DMS79 treated with DMSO at 0.1 percent for 48 hours (cell line): ENCODE measurements at regions not wholly inside any gene's neighbourhood (a gene's known extent, or its start where the extent isn't known, plus 50 kb on each side); places are given as distances from the start of the nearest gene placed in this dataset.
"Not testable (repeated sequence)": the region's sequence is repeated elsewhere in the genome, so short reads cannot be mapped to it uniquely, and the experiment has no call there.

Experiments
- DNase-seq: peaks from one replicate; lab custom pipeline; 2025; lab: John Stamatoyannopoulos, UW

DNA sequence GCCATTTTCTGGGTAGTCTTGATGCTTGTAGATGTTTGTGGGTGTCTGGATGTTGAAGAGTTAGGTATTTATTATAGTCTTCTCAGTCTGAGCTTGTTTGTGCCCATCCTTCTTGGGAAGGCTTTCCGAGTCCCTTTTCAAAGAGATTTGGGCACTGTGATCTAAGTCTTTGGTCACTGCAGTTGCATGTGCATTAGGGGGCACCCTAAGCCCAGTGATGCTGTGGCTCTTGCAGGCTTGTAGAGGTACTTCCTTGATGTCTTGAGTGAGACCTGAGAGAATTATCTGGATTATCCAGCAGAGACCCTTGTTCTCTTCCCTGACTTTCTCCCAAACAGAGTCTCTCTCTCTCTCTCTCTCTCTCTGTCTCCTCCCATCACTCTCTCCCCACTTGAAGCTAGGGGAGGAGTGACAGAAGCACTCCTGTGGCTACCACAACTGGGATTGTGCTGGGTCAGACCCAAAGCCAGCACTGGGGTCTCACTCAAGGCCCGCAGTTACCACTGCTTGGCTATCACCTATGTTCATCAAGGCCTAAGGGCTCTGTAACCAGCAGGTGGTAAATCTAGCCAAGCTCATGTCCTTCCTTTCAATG is 68.5 kb downstream of the TMCO5A start:
- no peak for DNase-seq

DNA sequence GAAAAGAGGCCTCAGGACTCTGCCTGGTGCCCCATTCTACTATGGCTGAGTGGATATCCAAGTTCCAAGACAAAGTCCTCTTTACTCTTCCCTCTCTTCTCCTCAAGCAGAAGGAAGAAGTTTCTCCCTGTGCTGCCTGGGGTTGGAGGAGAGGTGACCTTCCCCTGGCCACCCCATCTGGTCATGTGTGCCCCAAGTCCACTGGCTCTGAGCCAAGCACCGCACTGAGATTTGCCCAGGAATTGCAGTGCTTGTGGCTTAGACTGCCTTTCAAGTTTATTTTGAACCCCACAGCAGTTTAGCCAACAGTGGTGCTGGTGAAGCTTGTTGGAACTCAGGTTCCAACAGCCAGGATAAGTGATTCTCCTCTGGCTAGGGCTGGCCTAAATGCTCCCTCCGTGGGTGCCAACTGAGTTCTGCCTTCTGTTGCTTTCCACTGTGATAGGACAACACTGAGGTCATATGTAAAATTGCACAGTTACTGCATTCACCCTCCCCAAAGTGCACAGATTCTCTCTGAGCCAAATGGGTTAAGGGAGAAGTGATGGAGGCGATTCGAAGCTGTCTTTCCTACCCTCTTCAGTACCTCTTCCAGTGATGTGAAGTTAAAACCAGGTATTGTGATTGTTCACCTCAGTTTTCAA is 69.9 kb downstream of the TMCO5A start:
- no peak for DNase-seq

DNA sequence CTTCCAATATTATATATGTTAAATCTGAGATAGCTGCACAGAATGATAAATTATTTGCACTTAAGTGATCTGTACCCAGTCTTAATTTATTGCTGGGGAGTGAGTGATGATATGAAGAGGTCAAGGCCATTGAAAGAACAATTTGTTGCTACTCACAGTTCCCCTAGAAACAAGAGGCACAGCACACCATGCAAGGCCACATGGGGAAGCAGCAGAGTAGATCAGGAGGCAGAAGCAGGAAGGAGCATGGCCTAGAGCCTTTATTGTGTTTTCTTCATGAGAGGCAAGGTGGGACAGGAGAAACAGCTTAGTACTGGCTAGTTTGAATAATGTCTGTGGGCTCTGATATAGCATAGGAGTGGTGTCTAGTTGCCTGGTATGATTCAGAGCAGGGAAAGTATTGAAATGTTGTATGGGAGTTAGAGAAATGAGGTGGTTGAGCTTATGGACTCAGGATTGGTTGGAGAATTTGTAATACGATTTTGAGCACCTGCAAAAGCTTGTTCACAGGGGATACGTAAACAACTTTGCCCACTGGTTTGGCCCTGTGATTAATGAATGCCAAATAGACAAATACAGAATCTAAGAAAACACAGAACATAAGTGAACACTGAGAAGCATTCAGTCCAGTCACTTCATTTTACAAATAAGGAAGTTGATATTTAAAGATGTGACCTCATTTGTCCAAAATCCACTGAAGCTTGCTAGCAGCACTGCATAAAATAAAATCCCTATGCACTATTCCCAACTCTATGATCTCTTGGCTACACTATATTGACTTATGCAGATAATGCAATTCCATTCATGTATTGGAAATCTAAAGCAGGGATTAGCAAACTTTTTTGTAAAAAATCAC is 71.7 kb downstream of the TMCO5A start:
- DNase-seq, result no peak

DNA sequence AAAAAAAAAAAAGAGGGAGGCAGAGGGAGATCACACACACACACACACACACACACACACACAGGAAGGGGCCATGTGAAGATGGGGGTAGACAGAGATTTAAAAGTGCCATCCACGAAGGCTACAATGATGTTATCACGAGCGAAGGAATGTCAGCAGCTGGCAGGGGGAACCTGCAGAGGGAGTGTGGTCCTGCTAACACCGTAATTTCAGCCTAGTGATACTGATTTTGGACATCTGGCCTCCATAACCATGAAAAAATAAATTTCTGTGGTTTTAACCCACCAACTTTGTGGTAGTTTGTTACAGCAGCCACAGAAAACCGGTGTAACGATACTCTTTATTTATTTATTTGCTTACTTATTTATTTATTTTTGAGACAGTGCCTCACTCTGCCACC is 76.0 kb downstream of the TMCO5A start:
- DNase-seq, result no peak

DNA sequence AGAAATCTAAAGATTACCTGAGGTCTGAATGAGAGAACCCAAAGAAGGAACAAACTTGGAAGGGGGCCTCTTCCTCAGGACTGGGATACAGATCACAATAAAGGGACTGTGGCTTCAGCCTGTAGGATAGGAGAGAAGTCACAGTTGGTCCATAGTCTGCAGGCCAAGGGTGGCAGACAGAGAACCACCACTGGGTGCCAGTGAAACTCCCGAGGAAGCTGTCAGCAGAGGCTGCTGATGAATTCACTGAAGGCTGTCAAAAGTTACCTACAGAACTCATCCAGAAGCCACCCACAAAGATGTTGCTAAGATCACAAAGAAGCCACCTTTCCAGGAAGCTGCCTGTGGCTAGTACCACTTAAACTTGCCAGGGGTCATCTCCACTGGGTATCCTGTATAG is 78.5 kb downstream of the TMCO5A start:
- no peak for DNase-seq

DNA sequence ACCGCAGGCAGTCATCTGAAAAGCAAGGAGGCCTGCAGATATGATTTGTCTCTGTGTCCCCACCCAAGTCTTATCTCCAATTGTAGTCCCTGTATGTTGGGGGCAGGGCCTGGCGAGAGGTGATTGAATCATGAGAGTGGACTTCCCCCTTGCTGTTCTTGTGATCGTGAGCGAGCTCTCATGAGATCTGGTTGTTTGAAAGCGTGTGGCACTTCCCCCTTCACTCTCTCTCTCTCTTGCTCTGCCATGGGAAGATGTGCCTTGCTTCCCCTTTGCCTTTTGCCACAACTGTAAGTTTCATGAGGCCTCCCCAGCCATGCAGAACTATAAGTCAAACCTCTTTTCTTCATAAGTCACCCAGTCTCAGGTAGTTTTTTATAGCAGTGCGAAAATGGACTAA is 83.3 kb downstream of the TMCO5A start:
- DNase-seq, result no peak

DNA sequence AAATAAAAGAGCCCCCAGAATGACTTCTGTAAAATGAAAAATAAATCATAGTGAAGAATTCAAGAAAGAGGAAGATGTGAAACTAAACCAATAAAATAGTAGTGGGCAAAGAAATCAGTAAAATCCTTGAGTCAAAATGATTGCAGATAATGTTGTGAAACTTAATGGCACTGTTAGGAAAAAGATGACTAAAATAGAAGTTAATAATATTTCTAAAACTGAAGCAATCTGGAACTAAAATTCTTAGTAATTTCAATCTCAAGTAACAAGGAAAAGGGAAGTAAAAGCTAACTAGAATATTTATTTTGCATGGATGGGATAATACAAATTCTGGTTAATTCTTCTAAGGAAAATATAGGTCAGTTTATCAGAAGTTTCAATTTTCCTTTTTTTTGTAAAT is 84.6 kb downstream of the TMCO5A start:
- DNase-seq, result no peak

DNA sequence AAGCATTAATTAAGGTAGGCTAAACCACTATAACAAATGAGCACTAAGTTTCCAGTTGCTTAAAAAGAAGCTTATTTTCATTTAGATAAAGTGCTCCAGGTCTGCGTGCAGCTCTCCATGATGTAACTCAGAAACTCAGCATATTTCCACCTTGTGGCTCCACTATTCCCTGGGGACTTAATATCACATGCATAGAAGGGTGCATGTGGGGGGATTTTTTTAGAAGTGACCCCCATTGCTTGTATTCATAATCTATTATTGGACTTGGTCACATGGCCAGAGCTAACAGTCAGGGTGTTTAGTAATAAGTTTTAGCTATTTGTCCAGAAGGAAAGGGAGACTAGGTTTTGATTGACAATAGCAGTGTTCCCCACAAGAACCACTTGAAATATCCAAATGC is 86.8 kb downstream of the TMCO5A start:
- no peak for DNase-seq

DNA sequence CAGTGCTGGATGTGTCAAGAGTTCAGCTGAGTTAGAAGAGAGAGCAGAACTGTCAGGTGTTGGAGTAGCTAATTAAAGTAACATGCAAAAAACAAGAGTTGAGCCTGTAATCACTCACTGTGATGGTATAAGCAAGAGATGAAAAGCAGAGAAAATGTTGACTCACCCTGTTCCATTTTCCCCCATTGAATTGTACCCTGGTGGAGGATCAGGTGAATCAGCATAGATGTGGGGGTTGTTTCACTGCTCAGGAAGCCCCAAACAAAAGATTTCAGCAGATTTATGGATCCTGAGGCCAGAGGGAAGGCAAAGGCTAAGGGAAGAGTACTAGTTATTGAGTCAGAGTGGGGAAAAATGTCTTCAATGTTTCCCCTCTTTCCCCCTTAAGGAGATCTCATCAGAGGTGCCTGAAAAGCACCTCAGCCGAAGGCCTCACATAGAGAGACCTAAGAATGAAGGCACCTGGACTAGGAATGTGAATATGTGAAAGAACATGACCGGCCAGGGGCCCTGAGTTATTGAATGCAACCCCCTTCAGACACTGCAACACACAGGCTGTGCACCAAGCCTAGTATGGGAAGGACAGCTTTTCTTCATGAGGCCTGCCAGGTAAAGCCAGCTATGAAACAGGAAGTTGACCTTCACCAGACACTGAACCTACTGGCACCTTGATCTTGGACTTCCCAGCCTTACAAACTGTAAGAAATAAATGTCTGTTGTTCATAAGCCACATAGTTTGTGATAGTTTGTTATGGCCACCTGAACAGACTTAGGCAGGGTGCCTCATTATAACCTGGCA is 90.1 kb downstream of the TMCO5A start:
- no peak for DNase-seq

DNA sequence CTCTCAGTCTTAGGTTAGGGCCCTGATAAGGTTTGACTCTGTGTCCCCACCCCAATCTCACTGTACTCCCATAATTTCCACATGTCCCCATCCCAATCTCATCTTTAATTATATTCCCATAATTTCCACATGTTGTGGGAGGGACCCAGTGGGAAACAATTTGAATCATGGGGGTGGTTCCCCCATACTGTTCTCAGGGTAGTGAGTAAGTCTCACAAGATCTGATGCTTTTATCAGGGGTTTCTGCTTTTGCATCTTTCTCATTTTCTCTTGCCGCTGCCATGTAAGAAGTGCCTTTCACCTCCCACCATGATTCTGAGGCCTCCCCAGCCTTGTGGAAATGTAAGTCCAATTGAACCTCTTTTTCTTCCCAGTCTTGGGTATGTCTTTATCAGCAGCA is 91.2 kb downstream of the TMCO5A start:
- DNase-seq, result not testable (repeated sequence)

DNA sequence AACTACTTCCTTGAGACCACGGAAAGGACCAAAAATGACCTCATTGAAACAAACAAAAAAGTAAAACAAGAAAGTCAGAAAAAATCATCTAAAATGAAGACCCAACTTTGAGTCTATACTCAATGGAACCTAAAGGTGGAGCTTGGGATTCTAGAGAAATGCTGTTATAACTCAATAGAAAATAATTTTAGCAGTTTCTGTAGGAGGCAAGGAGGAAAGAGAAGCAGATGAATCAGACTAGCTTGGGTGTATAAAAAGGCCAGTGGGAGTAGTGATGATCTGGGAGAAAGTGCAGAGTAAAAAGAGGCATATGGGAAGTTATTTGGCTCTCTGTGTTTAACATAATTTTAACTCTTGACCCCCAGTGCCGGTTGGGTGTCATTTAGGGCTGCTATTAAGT is 94.4 kb downstream of the TMCO5A start:
- no peak for DNase-seq

DNA sequence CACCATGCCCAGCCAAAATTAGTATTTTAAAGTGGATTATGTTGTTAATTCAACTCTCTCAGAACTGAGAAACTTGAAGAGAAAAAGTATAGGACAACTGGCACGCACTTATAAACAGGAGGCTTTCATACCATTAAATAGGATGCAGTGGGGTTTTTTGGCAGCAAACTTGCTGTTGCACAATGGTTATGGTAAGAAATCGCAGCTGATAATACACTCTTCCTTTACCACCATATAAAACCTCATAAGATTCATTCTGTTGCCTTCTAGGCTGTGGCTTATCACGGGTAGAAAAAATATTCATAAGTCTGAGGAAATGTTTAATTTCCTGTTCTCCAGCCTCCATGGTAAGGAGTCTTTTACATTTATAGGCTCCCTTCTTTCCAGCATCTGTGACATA is 95.3 kb downstream of the TMCO5A start:
- DNase-seq, result no peak

DNA sequence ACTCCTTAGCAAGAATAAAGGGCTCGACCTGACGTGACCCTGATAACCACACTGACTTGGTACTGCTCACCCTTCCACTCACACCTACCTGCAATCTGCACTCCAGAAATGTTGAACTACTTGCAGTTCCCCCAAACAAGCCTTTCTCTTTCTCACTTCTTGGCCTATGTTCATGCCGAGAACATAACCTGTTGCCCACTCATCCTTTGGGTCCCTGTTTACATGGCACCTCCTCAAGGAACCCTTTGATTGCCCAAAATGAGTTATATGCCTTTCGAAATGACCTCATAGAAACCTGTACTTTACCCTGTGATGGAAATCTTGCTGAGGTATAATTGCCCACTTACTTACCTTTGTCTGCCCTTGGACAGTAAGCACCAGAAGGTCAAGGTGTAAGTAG is 96.2 kb downstream of the TMCO5A start:
- no peak for DNase-seq

DNA sequence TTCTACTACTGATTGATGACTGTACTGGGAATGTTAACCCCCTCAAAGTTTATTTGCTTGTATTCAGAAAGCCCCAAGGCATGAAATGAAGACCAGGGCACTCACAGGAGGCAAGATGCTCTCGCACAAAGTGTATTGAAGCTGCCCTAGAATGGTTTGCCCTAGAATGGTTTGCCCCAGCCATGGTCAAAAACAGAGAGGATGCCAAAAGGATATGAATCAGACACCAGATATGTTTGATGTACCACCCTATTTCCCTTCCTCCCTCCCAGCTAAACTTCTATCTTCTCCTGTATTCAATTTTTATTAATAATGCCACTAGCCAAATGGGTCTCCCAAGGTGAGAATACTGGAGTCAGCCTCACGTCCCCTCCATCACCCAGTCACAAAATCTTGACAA is 101.3 kb downstream of the TMCO5A start:
- no peak for DNase-seq

DNA sequence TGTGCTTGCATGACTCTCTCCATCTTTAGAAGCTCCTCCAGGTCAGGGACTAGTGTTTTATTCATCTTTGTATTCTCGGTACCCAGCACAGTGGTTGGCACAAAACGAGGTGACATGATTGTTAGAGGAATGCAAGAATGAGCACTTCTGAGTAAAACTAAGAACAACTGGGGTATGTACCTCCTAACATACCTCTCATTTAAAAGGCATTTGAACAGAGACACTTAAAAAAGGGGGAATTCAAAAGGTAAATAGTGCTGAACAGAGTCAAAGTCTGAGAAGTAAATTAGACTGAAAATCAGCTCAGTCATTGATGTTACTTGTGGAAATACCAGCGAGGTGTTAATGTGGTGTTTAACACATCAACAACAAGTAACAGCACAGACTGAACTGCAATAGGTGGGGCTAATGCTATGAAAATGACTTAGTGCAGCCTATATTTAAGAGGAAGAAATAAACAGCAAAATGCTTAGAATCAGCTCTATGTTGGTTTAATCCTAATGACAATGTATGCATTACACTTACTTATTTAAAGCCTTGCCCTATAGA is 102.4 kb downstream of the TMCO5A start:
- DNase-seq, result no peak

DNA sequence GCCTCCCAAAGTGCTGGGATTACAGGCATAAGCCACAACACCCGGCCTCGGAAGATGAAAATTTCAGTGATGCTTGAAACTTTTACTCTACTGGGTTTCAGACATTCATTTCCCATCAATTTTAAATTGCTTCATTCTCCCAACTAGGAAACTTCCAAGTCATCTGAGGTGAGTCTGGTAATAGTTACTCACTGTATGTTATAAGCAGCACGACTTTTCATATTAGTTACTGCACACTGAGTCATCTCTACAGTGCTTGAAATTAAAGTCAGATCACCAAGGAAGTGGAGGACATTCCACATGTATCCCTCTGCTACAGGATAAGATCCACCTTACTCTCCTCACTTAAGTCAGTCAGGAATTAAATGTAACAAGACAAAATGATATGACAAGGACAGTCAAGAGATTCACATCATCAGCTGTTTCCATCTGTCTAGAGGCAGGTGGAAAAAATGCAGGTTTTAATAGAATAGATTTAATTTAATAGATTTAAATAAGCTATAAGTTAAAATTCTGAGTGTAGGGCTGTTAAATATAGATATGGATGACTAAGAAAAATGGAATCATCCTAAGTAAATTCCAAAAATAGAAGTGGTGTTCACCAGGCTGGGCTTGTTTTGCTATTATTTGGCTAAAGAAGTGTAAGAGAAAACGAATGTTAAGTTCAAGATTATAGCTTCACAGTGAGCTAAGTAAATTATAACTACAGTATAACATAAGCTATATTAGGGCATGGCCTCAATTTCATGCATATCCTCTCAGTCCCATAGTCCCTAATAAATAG is 104.4 kb downstream of the TMCO5A start:
- no peak for DNase-seq

DNA sequence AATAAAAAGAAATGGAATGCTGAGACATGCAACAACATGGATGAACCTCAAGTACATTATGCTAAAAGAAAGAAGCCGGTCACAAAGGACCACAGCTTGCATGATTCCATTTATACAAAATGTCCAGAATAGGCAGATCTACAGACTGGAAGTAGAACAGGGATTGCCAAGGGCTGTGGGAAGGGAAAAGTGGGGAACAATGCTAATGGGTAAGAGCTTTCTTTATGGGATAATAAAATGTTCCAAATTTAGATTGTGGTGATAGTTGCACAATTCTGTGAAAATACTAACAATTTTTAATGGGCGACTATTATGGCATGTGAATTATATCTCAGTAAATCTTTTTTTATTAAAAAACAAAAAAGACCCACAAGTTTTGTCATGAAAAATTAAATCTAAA is 106.2 kb downstream of the TMCO5A start:
- DNase-seq, result no peak

DNA sequence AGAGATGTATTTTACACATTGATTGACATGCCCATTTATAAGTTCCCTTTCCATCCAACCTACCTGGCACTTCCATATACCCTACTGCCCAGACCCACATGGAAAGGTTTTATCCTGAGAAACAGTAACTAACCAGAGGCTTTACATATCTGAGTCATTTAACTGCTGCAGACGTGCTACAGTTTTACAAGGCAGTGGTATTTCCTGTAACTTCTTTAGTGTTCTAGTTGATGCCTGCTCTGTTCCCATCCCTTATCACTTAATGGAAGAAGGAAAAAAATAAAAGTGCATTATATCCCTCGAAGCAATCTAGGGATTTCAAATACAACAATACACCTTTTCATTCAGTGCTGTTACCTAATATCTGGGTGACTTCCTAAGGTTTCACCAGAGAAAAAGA is 107.1 kb downstream of the TMCO5A start:
- no peak for DNase-seq

DNA sequence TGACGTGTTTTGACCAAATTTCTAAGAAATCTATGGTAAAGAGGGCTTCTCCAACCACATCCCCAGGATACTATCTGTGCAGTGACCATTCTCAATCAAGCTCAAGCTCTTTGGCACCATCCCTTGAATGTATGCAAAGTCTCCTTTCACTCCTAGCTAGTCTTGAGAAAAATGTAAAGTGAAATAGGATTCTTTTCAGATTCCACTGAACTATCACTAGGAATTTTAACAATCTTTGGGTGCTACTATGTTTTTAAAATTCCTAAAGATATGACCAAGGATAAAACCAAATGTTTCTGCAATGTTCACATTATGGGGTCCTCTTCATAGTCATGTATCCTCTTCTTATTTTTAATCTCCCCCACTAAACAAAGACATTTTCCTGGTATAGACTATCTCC is 107.8 kb downstream of the TMCO5A start:
- DNase-seq, result no peak

DNA sequence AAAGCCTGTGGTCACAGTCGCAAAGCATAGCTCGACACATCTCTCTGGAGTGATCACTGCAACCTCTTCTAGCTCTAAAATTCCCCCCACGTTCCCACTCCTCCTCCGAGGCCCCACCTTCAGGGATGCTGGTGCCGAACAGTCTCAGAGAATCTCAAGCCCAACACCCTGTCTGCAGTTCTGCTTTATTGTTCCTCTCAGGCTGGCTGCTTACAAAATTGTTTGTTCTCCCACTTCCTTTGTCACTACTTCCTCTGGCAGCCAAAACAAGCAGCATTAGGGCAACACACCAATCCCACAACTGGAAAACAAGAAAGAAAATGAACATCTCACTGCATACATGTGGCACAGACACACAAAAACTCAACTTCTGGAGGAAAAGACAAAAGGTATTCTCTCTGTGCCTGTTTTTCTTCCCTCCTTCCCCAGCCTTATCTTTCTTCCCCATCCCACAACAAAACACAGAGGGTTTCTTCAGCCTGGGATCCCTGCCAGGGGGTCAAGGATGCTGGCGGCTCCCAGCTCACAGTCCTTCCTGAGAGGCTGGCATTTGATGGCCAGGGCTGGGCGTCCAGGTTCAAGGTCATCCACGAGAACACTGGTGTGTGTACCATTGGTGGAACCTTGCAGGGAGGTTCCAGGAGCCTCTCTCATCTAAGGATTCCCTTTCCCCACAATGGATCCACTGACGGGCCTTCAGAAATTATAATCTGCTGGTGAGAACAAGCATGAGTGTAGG is 108.4 kb downstream of the TMCO5A start:
- DNase-seq, result no peak
